GM21447 (cell line): ENCODE measurements at regions not wholly inside any gene's neighbourhood (a gene's known extent, or its start where the extent isn't known, plus 50 kb on each side); places are given as distances from the start of the nearest gene placed in this dataset.
"Not testable (repeated sequence)": the region's sequence is repeated elsewhere in the genome, so short reads cannot be mapped to it uniquely, and the experiment has no call there.

Source experiments
- ATAC-seq: cut with Tn5 transposase; IDR thresholded peaks from one replicate; pipeline ENCODE4 v1.9.1; 2021; ENCODE audit not compliant: unreplicated experiment

DNA sequence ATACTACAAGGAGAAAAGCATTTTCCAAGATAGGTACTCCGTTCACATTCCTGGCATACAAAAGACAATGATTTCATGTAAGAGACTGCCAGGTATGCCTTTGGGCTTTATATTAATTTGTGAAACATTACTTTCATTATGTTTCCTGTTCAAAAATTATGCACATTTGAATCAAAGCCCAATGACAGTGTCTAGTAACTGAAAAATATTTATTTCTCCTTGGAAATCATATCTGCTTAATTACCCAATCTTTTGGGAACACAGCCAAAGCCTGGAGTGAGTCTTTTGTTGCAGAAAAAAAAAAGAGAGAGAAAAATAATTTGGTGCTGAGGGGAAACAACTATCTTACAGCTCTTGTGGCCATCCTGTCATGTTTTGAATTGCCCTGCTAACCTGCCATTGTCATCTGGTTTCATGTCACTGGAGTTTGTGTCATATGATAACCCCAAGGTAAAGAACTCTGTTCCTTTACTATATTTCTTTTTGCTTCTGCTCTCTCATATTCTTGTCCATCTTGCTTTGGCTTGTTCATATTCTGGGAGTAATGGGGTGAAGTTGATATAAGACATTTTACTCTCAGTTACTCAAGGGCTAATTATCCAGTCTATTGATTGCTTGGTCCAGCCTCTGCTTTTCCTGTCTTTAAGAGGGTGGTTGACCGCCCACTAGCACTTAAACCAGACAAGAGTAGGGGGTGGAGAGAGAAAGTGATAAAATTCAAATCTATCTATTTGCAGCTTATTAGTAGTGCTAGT is 238.3 kb upstream of the NUDT12 start:
- no peak for ATAC-seq

GRCh38 chr5:103793595-103794182 is 231.1 kb upstream of the NUDT12 start:
- no peak for ATAC-seq

DNA sequence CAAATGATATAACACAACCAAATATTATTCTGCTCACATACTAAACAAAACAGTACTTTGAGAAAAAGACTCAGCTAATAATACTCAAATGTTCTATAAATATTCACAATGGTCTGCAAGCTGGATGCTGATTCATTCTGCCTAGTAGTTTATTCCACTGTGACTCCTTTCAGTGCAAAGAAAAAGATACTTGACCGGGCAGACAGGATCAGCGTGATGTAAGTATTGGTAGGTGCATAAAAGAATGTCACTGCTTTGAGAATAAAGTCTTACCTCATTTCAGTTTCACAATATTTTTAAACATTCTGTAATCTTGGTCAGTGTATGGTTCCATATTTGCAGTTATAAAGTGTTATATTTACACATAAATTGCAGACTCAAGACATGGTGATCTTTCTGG is 223.0 kb upstream of the NUDT12 start:
- no peak for ATAC-seq

DNA sequence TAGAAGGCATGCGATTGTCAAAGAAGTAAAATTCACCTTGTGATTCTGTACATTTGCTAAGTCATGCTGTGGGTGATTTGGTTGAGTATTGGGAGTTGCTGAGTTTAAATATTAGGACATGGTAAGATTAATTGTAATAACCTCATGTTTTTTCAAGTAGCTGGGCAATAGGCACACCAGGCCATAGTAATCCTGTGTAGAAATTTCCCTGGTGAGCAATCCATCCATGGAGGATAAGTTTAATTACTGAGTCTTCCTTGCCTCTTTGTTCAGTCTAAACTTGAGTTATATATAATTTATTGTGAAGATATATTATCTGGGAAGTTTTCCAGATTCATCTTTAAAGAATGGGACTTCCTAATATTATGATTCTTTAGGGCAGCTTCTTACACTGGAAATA is 221.1 kb upstream of the NUDT12 start:
- ATAC-seq, result no peak

DNA sequence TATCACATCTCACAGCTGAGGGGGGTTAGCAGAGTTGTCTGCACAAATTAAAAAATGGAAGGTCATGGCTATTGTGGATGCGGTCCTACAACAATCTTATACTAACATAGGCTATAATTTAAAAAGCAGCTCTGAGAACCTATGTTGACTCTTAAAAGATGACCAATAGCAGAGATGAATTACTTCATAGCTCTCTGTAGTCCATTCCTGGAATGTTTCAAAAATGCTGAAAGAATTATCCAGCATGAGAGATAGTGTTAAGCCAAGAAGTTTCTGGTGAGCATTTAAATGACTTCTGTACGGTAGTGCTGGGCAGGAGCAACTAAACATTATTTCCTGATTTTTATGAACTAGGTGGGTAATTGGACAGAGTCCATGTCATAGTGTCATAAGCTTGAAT is 218.2 kb upstream of the NUDT12 start:
- no peak for ATAC-seq

GRCh38 chr5:103774721-103775120 is 212.1 kb upstream of the NUDT12 start:
- ATAC-seq, result no peak

- no peak for ATAC-seq
Observed at GRCh38 chr5:103772248-103772647, 209.7 kb upstream of the NUDT12 start.

DNA sequence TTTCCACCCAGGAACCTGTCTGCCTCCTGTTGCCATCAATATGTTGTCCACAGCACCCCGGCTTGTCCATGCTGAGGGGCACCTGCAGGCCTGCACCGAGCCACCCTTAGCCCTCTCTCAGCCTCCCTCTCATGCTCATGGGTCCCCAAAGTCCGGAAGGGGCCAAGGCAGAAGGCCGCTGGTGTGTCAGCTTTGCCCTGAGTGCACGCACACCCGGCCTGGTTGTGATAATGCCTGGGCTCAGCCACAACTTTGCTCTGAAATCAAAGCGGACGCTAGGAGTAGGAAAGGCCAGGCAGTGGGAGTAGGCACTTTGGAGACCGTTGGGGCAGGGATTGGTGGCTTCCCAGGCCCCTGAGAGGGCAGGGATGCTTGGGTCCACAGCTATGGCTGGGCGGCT is 201.8 kb upstream of the NUDT12 start:
- no peak for ATAC-seq

GRCh38 chr5:103758996-103759395 is 196.4 kb upstream of the NUDT12 start:
- ATAC-seq, result no peak

- ATAC-seq, result no peak
Observed at GRCh38 chr5:103755974-103756373, 193.4 kb upstream of the NUDT12 start.

- ATAC-seq, result no peak
Observed at GRCh38 chr5:103745353-103746065, 182.9 kb upstream of the NUDT12 start.

DNA sequence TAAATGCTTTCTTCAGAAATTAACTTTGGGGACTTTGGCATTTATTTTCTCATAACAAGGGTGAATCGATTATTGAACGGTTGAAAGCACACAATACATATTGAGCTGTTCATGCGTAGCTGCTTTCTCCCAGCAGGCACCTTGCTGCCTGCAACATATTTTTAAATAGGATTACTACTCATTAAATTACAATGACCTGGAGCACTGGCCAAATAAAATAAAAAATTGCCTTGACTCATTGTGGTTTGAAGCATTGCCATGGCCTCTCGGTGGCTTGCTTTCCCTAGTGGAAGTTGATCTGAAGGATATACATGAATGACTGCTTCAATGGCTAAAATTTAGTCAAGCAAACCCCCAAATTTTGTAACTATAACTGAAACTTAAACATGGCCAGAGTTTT is 181.6 kb upstream of the NUDT12 start:
- no peak for ATAC-seq

DNA sequence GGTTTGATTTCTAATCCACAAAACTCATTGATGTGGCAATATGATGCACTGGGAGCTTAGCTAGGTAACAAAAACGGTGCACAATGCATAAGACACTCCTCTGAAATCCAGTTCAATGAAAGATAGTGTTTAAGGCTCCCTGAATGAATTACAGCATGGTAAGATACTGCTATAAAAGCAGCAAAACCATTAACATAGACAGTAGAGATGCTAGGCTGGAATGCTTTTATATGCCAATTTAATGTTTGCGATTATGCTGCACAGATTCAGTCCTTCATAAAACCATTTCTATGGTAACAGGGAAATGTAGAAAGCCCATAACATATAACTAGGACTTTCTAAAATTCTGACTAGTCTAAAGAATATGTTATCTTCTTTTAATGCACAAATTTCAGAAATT is 180.8 kb upstream of the NUDT12 start:
- no peak for ATAC-seq

GRCh38 chr5:103741984-103742383 is 179.4 kb upstream of the NUDT12 start:
- no peak for ATAC-seq

GRCh38 chr5:103736343-103736742 is 173.8 kb upstream of the NUDT12 start:
- not testable (repeated sequence) for ATAC-seq

- no peak for ATAC-seq
Observed at GRCh38 chr5:103724271-103724670, 161.7 kb upstream of the NUDT12 start.

- no peak for ATAC-seq
Observed at GRCh38 chr5:103721183-103721582, 158.6 kb upstream of the NUDT12 start.

- no peak for ATAC-seq
Observed at GRCh38 chr5:103718108-103718507, 155.5 kb upstream of the NUDT12 start.

- ATAC-seq, result no peak
Observed at GRCh38 chr5:103708601-103709000, 146.0 kb upstream of the NUDT12 start.

- ATAC-seq, result no peak
Observed at GRCh38 chr5:103706939-103707682, 144.5 kb upstream of the NUDT12 start.

DNA sequence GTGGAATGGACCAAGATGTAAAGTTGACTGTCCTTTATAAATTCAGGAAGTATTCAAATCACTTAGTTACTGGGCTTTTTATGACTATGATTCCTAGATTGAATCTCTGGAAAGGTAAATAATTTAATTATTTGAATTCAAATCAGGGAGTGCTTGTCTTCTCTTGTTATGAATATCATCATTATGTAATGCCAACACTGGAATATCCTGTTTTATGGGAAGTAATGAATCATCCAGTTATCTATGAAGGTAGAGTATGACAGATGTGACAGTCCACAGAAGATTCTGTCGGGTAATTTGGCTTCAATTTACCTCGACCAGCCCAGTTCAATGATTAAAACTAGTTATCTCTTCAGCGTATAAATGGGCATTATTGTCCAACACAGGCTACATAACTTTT is 141.0 kb upstream of the NUDT12 start:
- ATAC-seq, result no peak

DNA sequence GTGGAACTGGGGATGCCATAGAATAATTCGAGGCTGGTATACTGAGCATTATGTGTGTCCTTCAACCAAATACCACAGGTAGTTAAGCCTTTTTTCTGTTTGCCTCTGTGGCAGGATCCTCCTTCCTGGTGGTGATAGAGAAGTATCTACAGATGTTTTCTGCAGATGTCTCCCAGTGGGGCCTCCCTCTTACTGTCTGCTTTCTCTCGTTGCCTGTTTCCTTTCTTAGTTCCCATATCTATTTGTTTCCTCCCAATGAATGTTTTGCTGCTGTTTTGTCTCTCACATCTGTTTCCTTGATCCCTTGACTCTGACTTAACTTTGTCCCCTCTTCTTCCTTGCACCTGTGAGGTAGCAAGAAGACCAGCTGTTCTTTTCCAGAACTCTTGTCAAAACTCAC is 130.9 kb upstream of the NUDT12 start:
- no peak for ATAC-seq
